NCI-H82 (cell line): ENCODE measurements at regions not wholly inside any gene's neighbourhood (a gene's known extent, or its start where the extent isn't known, plus 50 kb on each side); places are given as distances from the start of the nearest gene placed in this dataset.
"Not testable (repeated sequence)": the region's sequence is repeated elsewhere in the genome, so short reads cannot be mapped to it uniquely, and the experiment has no call there.

ENCODE experiments used
- DNase-seq: peaks from one replicate; lab custom pipeline; 2025; lab: John Stamatoyannopoulos, UW

DNA sequence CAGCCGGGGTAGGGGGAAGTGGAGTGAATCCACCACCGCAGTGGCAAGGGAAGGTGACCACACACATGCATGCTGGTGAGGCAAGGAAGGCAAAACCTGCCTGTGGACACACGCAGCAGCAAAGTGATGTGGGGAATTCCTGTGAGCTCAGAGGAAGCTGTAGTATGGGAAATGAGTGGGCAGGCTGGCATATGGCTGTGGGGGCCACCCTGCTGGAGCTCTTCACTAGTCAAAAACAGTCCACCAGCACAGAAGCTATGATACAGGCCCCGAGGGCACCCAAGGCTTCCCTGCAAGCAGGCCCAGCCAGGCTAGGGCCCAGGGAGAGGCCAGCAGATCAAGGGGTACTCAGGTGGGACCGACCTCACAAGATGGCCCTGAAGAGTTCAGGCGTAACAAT lies 239.1 kb downstream of the CHM start:
- no peak for DNase-seq

DNA sequence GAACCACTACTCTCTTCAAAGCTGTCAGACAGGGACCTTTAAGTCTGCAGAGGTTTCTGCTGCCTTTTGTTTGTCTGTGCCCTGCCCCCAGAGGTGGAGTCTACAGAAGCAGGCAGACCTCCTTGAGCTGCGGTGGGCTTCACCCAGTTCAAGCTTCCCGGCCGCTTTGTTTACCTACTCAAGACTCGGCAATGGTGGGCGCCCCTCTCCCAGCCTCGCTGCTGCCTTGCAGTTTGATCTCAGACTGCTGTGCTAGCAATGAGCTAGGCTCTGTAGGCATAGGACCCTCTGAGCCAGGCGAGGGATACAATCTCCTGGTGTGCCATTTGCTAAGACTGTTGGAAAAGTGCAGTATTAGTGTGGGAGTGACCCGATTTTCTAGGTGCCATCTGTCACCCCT lies 275.0 kb downstream of the CHM start:
- DNase-seq, result not testable (repeated sequence)

DNA sequence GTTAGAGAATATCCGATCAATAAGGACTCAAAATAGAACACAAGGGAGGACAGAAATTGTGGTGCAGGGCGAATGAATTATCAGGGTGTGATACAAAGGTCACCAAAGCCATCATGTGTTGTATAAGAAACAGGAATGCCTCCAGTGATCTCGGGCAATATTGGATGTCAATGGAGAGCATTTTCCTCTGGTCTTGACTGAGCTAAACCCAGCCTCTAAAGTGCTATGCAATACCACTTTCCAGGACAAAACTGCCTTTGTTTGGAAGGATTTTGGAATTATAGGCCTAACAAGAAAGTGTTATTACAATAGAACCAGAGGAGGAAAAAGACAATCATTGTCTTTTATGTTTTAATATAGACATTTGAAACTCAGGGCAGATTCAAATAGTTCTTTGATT lies 281.7 kb downstream of the CHM start:
- DNase-seq, result no peak

DNA sequence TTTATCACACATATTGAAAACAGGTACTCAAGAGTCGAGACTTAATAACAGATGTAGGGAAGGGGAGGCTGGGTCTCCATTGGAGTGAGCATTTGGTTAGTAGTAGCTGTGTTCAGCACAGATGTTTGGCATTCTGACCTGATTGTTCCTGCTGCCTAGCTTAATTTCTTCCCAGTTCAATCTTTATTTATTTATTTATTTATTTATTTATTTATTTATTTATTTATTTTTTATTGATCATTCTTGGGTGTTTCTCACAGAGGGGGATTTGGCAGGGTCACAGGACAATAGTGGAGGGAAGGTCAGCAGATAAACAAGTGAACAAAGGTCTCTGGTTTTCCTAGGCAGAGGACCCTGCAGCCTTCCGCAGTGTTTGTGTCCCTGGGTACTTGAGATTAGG lies 324.3 kb downstream of the CHM start:
- not testable (repeated sequence) for DNase-seq

DNA sequence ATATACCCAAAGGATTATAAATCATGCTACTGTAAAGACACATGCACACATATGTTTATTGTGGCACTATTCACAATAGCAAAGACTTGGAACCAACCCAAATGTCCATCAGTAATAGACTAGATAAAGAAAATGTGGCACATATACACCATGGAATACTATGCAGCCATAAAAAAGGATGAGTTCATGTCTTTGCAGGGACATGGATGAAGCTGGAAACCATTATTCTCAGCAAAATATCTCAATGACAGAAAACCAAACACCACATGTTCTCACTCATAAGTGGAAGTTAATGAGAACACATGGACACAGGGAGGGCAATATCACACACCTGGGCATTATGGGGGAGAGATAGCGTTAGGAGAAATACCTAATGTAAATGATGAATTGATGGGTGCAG lies 323.8 kb upstream of the POF1B start:
- DNase-seq, result not testable (repeated sequence)

DNA sequence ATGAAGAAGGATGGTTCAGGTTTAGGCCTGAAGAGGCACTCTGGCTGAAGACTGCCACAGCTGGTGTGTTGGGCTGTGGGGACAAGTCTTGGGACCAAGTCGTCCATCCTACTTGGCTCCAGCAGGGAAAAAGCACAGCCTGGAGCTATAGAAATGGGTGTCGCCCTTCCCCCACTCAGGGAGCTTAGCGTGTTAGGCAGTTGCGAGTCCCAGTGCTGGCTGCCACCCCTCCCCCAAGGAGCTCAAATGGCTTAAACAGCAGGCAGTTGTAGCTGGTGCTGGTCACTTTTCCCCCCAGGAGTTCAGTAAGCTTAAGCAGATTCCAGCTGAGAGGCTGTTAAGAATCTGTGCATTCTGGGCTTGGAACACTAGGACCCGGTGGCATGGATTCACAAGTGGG lies 319.5 kb upstream of the POF1B start:
- DNase-seq, result peak; percentile 74

DNA sequence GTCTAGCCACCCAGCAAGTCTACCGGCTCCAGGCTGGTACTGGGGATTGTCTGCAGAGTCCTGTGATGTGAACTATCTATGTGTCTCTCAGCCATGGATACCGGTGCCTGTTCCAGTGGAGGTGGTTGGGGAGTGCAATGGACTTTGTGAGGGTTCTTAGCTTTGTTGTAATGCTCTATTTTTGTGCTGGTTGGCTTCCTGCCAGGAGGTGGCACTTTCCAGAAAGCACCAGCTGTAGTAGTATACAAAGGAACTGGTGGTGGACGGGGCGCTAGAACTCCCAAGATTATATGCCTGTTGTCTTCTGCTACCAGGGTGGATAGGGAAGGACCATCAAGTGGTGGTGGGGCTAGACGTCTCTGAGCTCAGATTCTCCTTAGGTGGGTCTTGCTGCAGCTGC lies 306.4 kb upstream of the POF1B start:
- DNase-seq, result no peak

DNA sequence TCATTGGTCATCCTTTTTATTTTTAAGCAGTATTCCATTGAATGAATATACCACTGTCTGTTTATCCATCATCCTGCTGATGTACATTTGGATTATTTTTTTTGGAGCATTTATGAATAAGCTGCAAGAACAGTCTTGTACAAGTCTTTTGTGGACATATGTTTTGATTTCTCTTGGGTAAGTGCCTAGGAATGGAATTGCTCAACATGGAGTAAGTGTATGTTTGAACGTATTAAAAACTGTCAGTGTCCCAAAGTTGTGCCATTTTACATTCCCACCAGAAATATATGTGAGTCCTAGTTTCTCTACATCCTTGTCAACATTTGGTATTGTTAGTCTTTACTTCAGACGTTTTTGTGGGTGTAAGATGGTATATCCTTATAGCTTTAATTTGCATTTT lies 287.0 kb upstream of the POF1B start:
- no peak for DNase-seq

DNA sequence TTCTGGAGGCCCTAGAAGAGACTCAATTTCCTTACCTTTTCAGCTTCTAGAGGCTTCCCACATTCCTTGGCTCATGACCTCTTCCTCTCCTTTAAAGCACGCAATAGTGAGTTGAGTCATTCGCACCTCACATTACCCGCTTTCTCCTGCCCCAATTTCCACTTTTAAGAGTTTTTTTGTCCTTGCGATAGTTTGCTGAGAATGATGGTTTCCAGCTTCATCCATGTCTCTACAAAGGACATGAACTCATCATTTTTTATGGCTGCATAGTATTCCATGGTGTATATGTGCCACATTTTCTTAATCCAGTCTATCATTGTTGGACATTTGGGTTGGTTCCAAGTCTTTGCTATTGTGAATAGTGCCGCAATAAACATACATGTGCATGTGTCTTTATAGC lies 284.5 kb upstream of the POF1B start:
- DNase-seq, result not testable (repeated sequence)

DNA sequence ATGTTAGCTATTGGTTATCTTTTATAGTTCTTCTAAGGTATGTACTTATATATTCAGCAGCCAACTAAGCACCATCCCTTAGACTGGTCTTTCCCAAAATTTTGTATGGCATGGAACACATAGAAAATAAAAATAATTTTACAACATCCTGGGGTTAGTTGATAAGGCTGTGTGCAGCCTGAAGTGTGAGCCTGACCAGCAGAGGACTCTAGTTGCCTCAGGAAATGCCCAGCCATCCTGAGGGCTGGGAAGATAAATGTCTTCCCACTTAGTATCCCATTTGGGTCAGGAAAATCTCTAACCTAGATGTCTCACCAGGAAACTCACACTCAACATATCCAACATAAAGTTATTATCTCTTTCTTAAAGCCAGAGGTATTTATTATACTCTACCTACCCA lies 251.4 kb upstream of the POF1B start:
- no peak for DNase-seq

DNA sequence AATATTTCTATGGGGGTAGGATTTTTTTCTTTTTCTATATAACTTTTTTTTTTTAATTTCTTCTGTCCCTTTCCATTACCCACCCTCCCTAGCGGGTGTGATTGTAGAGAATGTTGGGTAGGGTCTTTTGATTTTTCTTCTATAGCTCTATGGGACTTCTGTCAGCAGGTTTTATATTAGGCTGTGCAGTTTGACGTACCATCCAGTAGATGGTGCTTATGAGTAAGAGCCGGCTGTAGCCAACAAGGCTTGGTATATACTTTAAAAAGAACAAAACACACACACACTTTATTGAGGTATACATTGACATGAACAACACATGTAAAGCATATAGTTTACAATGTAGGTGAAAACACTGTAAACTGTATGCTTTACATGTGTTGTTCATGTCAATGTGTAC lies 247.9 kb upstream of the POF1B start:
- peak; percentile 49 for DNase-seq

DNA sequence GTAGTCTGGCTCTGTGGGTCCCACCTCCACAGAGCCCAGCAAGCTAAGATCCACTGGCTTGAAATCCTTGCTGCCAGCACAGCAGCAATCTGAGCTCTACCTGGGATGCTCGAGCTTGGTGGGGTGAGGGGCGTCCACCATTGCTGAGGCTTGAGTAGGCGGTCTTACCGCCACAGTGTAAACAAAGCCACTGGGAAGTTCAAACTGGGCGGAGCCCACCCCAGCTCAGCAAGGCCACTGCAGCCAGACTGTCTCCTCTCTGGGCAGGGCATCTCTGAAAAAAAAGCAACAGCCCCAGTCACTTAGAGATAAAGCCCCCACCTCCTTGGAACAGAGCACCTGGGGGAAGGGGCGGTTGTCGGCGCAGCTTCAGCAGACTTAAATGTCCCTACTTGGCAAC lies 243.2 kb upstream of the POF1B start:
- no peak for DNase-seq

DNA sequence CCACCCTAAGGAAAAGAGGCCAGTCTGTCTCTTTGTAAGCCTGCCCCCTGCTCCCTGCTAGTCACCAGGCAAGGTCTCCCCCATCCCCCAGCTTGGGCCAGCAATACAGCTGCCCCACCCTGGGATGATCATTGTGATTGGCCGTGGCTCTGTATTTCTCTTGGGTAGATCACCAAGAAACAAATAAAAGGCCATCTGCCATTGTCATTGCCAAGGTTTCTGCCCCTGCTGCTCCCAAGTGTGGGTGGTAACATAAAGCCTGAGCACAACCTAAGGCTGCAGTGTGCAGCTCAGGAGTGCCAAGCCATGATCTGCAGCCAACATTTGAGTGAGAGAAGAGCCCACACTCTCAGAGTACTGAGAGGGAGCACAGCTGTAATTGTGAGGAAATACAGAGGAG lies 241.0 kb upstream of the POF1B start:
- no peak for DNase-seq

DNA sequence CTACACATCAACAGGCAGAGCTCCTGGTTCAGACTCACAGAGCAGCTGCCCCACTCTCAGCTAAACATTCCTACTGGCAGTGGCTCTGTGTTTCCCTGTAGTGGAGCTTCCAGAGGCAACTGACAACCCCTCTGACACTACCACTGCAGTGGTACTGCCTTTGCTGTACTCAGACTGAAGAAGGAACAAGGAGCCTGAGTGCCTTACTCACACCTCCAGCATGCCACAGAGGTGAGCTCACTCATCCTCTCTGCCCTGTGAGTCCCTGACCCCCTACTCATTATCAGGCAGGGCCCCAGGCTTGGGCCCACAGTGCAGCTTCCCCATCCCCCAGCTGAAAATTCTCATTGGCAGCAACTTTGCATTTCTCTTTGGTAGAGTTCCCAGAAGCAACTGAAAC lies 240.5 kb upstream of the POF1B start:
- no peak for DNase-seq

DNA sequence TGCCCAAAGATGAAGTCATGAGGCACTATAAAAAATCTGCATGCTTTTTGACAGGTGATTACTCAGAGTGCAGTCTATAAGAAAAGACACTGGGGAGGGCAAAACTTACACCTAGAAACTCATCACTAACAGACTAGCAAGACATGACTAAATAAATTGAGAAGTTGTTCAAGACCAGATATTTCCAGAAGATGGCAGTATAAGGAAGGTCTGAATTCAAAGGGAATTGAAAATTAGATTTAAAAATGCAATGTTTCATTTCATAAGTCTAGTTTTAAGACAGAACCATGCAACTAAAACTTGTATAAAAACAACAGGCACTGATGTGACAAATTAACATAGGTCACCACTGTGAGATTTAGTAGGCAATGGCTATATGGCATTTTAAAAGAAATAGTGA lies 232.5 kb upstream of the POF1B start:
- peak; percentile 27 for DNase-seq

DNA sequence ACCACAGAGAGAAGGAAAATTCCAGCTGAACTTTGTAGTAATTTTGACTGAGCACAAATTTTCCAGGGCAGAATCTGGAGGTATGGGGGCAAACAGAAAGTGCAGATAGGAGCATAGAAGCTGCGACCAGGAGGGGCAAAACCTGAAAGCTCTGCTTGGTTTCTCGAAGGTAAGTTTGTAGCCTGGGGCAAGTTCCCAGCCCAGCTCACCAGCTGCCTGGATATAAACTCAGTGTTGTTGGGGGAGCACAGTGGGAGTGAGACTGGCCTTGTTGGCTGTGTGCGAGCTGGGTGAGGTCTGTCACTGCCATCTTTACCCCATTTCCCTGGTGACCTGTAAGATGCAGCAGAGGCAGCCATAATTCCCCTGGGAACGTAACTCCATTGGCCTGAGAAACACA lies 213.5 kb upstream of the POF1B start:
- no peak for DNase-seq

DNA sequence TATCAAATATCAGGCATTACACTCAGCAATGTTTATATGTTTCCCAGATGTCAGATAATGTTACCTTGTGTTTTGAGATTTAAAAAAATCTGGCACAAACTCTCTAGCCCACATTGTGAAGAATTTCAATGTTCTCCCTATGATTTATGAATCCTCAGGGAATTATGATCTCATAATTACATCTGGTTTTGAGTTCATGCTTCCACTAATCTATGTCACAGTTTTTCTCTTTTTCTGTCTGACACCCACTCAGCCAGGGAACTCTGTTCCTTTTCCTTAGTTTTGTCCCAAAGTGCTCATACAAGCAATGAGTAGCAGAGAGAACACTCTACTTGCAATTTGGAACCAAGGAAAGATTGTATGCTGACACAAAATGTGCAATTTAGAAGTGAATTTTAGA lies 212.1 kb upstream of the POF1B start:
- no peak for DNase-seq

DNA sequence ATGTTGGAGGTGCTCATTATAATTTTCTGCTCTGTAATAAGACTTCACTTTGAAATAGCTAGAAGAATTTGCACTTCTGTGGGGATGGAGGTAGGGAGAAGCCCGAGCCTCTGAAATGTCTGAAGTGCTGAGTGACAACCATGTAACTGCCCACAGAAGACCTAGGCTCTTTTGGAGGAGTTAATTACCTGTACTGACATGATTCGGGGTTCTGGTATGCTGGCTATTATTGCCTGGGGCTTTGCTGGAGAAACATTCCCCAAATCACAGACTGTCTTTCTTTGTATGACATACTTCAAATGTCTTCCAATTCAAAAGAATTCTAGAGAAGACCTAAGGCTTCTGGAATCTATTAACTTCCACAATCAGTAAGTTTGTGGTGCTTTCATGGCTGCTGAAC lies 211.2 kb upstream of the POF1B start:
- DNase-seq, result no peak

DNA sequence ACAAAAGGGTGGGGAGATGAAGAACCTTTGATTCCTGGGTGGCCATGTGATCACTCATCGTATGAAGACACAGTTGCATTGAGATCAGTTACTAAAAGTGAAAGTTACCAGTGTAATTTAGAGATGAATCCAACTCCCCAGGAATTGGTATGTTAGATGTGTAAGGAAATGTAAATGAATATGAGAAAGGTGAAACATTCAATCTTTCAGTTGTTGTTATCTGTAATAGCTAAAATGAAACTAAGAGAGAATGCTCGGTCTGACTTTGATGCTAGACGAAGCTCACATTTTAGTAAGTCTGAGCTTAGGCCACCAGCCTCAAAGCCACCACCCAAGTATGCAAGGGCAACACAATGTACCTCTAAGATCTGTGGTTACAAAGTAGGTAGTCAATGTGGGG lies 194.3 kb upstream of the POF1B start:
- no peak for DNase-seq

DNA sequence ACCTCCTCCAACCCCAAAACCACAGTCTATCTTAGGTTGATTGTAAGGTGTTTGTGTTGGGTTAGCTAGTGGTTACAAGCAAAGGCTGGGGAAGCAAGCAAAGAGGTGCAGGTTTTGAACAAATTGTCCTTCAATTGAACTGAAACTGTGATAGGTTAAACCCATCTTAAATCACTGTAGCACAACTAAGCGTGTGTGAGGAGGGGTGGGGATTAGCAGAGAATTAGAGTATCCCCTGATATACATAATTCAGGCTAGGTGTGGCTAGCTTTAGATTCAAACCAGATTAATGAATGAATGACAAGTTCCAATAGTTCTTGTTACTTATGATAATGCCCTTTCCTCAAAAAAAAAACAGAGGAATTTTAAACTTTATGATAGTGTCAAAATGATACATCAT lies 191.0 kb upstream of the POF1B start:
- DNase-seq, result peak; percentile 39

DNA sequence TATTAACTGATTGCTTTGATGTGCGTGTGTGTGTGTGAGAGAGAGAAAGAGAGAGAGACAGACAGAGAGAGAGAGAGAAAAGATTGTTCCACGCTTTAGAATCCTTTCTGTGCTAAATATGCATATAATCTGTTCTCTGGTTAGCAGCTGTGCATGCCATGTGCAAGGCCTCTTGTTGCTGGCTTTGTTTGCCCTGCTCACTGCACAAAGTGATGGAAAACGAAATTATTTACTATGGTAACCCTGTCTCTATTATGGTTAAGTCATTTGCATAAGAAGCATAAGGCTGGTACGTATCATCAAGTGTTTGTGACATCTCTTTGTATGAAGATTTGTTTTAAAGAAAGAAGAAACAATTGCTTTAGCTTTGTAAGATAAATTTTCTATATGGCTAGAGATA lies 190.2 kb upstream of the POF1B start:
- DNase-seq, result peak; percentile 27

DNA sequence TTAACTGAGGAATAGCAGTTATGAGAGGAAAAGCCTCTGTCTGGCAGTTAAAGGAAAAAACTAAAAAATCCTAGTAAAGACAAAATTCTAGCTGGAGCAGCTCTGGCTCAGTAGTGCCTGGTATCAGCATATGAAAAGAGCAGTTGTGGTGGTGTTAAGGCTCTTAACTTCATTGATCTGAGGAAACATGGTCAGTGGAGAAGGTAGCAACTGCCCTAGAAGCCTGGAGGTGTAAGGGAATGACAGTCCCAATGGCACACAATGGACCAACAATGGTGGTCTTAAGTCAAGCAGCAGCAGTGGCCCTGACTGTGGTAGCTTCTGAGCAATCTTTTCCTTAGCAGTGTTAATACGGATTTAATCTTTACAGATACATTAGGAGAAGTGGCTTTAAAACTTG lies 189.6 kb upstream of the POF1B start:
- DNase-seq, result peak; percentile 1

DNA sequence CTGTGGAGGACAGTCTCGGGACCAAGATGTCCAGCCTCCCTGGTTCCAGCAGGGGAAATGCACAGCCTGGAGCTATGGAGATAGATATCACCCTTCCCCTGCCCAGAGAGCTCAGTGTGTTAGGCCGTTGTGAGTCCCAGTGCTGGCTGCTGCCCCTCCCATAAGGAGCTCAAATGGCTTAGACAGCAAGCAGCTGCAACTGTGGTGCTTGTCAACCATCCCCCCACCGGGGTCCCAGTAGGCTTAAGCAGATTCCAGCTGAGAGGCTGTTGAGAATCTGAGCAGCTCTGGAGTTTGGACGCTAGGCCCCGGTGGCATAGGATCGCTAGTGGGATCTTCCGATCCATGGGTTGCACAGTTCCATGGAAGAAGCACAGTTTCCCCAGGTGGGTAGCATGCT lies 181.8 kb upstream of the POF1B start:
- DNase-seq, result peak; percentile 88

DNA sequence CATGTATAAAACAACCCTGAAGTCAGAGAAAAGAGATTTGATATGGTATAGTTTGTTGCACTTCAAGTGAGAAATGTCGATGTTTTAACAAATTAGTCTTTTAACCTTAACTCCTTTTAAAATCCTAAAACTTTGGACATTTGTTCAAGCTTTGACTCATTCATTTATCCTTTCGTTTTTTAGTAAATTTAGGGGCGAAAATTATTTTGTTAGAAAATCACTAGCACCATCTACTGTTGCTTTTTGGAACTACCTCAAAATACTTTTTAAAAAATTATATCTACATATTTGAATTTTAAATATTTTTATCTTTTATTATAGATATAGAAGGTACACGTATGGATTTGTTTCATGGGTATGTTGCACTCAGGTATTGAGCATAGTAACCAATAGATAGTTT lies 165.1 kb upstream of the POF1B start:
- DNase-seq, result peak; percentile 2

DNA sequence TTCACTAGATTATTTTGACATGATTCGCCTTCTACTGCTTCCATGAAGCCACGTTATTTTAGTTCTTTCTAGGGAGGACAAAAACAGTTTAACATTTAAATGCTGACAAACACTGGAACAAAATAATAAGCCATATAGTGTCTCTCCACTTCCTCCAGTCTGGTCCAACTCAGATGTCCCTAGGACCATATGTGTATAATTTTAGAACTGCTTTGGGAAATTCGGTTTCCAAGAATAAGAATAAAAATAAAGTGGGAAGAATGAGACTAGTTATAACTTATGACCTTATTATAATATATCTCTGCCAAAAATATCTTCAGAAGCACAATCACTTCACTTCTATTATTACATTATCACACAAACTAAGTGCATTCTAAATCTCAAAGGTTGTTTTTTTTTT lies 164.4 kb upstream of the POF1B start:
- DNase-seq, result no peak
